ENCODE measurements at regions not wholly inside any gene's neighbourhood (a gene's known extent, or its start where the extent isn't known, plus 50 kb on each side); places are given as distances from the start of the nearest gene placed in this dataset.

- DNase-seq (ENCODE audit: low spot score): no peak
These were observed 400.0 kb downstream of the SOX9 start for GRCh38 chr17:72520665-72521303.

DNA sequence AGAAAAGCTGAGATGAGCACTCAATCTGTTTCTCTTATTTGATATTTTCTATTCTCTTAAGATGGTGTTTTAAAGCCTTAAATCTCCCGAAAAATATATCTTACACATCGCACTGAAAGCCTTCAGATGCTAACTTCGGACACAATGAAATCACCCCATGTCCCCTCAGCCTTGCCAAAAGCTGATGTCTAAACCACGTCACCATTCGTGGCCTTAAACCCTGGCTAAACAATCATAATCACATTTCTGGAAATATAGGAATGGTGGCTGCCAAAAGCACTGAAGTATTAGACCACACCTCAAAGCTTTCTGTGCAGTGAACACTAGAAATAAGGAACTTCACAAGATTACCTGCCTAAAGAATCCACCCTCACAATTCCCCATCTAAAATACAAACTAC is 402.7 kb downstream of the SOX9 start:
- no peak for DNase-seq (ENCODE audit: low spot score)

GRCh38 chr17:72525225-72526015 is 404.6 kb downstream of the SOX9 start:
- DNase-seq (ENCODE audit: low spot score): no peak

DNA sequence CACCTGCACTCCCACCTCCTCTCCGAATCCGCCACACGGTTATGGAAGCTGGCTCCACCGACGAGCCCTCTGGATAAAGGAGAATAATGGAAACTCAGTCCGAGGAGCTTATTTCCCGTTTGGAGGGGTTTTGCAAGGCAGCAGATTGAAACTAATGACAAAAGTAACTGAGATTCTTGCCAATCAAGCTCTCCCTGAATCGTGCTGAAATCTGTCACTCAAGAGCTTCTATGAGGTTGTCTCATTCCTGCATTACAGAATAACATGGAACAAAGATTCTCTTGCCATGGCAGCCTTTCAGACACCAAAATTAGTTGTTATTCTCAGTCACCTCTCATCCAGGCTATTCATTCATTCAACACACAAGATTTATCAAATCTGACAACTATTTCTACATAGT is 405.9 kb downstream of the SOX9 start:
- no peak for DNase-seq (ENCODE audit: low spot score)

- no peak for DNase-seq (ENCODE audit: low spot score)
These were observed 407.0 kb downstream of the SOX9 start for GRCh38 chr17:72527789-72528188.

DNA sequence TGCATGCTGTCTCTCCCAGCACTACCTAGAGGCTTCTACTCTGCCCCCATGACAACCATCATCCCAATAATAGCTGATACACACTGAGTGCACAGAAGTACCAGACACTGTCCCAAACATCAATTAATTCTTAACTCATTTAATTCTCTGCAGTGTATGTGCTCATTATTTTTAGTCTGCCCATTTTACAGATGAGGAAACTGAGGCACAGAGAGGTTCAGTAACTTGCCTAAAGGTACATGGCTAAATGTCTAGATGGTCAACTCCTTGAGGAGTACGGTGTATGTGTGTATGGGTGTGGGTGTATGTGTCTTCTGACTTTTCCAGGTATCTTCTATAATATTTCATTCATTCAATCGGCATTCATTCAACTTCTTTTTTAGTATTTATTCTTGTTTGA is 407.9 kb downstream of the SOX9 start:
- no peak for DNase-seq (ENCODE audit: low spot score)

DNA sequence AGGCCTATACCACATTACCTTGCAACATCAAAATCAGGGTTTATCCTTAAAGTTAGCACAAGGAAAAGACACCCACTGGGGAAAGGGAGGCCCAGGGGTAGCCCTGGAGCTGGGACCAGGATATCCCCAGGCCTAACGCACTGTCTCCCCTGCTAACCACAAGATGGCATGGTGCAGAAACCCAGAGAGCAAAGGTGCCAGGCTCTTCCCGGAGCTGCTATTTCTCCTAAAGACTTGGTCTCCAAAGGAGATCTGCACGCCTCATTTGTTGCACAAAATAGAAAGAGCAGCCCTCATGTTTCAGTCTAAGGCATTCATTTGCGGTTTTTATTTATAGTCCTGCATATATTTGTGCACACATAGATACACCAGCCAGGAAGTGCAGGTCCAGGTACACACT is 408.6 kb downstream of the SOX9 start:
- no peak for DNase-seq (ENCODE audit: low spot score)

GRCh38 chr17:72530454-72530853 is 409.6 kb downstream of the SOX9 start:
- DNase-seq (ENCODE audit: low spot score): no peak

DNA sequence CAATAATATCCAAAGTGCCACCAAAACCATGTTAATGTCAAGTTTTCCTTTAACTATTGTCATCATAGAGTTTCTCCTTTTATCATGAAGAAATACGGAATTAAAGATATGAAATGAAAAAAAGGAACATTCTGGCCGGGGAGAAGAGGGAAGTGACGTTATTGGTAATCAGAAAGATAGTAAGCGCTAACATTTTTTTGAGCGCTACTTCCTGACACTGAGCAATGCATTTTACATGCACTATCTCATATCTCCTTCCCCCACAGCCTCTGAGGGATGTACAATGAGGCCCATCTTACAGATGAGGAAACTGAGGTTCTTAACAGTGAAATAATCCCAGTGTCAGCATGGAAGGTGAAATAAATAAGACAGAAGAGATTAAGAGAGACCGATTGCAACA is 410.9 kb downstream of the SOX9 start:
- no peak for DNase-seq (ENCODE audit: low spot score)

- no peak for DNase-seq (ENCODE audit: low spot score)
These were observed 413.4 kb downstream of the SOX9 start for GRCh38 chr17:72534265-72534664.

GRCh38 chr17:72534776-72535175 is 414.0 kb downstream of the SOX9 start:
- no peak for DNase-seq (ENCODE audit: low spot score)

DNA sequence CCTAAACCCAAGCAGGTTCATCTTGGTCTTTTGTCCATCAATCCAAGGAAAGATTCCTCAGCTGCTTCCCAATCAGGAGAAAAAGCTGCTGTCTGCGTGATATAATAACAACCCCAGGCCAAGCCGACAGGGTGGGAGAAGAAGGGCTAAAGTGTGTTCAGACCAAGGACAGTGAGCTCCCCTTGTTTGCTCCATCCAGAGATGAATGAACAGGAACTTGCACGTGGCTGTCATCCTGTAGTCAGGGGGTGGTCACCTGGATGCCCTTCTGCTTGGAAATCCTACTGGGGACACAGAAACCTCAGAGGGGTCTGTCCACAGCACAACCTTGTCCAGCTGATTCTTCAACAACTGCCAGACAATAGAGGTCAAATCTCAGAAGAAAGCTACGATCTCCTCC is 414.5 kb downstream of the SOX9 start:
- DNase-seq (ENCODE audit: low spot score): no peak

DNA sequence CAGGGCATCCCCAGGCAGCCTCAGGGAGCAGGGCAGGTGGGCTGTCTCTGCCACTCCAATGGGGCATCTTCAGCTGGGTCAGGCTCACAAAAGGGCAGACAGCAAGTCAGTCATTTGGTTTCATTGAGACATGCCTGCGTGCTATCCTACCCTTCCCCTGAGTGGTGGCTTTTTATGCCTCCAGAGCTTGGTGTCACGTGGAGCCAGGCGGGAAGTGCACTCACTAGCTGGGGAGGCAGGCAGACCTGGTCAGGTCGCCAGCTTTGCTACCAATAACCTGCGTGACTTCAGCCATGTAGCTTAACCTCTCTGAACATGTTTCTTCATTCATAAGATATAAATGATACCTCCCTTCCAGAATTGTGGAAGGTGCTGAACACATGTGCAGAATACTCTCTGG is 415.0 kb downstream of the SOX9 start:
- no peak for DNase-seq (ENCODE audit: low spot score)

DNA sequence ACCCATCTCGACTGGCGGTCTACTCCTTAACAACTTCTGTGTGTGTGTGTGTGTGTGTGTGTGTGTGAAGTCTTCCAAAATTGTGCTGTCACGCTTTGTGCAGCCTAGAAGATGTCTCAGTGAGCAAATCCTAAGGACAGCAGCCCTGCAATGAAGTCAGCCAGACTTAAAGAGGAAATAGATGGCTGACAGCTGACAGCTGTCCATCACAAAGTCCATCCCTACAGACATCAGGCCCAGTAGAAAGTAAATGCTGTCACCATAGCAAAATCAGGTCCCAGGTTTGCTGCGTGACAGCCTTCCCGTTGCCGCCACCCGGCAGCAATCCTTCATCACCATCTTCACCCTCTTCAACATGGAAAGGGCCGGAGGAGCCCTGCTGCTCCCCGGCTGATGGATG is 416.0 kb downstream of the SOX9 start:
- DNase-seq (ENCODE audit: low spot score): no peak

DNA sequence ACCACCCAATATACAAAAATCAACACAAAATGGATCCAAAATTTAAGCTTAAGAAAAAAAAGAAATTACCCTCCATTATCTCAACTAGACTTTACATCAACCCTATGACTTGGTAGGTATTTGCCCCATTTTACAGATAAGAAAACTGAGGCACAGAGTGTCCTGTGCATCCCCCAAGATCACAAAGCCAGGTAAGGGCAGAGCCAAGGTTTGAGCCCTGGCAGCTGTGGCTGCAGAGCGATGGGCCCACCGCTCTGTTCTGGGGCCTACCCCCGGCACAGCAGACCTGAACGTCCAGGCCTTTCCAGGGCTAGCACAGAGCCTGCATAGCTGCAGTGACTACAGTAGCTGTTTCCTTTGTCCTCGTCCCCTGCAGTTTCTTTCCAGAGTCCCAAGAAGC is 417.6 kb downstream of the SOX9 start:
- DNase-seq (ENCODE audit: low spot score): no peak

GRCh38 chr17:72538901-72539352 is 418.1 kb downstream of the SOX9 start:
- DNase-seq (ENCODE audit: low spot score): peak; percentile 39

- DNase-seq (ENCODE audit: low spot score): peak; percentile 81
These were observed 419.4 kb downstream of the SOX9 start for GRCh38 chr17:72539981-72540897.

DNA sequence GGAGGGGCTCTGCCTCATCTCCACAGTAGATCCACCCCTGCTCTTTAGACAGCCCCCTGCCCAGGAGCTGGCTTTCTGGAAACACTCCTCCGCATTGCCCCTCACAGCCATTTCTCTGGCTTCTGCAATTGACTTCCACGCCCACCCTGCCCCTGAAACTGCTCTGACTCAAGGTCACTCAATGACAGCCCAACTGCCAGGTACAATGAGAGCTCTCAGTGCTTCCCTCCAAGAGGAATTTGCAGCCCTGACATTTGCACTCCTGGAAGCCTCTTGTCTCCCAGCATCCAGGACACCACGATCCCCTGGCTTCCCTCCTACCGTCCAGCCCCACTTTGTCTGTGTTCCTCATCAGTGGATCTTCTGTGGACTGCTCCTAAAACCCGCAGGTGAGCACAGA is 421.5 kb downstream of the SOX9 start:
- DNase-seq (ENCODE audit: low spot score): no peak

GRCh38 chr17:72545766-72546165 is 424.9 kb downstream of the SOX9 start:
- DNase-seq (ENCODE audit: low spot score): no peak

DNA sequence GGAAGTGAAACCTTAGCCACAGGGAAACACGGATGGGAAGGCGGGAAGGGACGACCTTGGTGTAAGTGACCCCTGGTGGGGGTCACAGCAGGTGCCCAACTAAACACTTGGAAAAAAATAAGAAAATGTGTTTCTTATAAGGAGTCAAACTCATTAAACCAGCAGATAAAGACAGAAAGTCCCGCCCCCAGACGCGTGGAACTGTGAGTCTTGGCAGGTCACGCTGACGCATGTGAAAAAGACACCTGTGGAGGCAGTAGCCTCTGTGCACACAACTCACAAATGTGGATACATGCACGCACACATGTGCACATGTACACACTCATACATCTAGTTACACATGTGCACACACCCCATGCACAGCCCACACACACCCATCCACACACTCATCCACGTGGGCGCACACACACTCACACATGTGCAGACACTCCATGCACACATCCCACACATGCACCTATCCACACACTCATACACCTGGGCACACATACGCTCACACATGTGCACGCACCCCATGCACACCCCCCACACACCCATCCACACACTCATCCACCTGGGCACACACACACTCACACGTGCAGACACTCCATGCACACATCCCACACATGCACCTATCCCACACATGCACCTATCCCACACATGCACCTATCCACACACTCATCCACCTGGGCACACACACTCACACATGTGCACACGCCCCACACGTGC is 432.4 kb downstream of the SOX9 start:
- DNase-seq (ENCODE audit: low spot score): no peak

- no peak for DNase-seq (ENCODE audit: low spot score)
These were observed 433.7 kb downstream of the SOX9 start for GRCh38 chr17:72554508-72554907.

DNA sequence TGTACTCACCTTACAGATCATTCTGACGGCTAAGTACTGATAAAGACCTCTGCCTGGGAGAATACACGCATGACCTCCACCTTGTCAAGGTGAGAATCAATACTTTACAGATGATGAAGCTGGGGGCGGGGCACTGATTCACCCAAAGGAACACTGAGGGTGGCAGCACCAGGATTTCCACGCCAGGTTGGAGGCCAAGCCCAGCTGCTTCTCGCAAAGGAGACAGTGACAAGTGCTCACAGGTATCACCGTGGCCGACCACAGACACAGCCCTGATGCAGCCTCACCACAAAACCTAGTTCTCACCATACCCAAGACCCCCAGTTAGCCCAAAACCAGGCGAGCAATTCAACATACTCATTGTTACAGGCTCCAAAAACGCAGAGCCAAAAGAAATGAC is 434.2 kb downstream of the SOX9 start:
- DNase-seq (ENCODE audit: low spot score): no peak

Data from putamen (tissue), 1 donor.